ENCODE measurements at regions not wholly inside any gene's neighbourhood (a gene's known extent, or its start where the extent isn't known, plus 50 kb on each side); places are given as distances from the start of the nearest gene placed in this dataset.

GRCh38 chr4:41429280-41429669 lies 108.7 kb upstream of the LIMCH1 start:
- no peak for DNase-seq

GRCh38 chr4:41430792-41431191 lies 107.2 kb upstream of the LIMCH1 start:
- no peak for DNase-seq

GRCh38 chr4:41431276-41431675 lies 106.7 kb upstream of the LIMCH1 start:
- DNase-seq, result no peak

- DNase-seq, result no peak
Measured at GRCh38 chr4:41432219-41432618, 105.7 kb upstream of the LIMCH1 start.

DNA sequence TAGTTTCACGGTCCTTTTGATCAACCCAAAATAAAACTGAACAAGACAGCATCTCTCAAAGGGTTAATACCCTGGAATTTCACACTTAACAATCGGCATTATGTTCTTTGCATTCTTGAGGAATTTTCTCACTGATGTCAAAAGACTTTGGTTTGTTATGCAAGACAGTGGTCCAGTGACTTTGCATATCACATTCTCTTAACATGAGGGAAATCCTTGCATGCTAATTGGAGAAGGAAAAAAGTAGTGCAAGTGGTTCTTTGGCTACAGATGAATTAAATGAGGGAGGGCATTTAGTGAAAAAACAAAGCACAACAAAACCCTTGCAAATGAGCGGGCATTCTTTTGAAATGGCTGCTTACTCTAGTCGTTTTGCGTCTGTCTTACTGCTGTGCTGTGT lies 105.1 kb upstream of the LIMCH1 start:
- peak; percentile 39 to 57 for DNase-seq

GRCh38 chr4:41433361-41433760 lies 104.6 kb upstream of the LIMCH1 start:
- no peak for DNase-seq

GRCh38 chr4:41435510-41435909 lies 102.4 kb upstream of the LIMCH1 start:
- DNase-seq, result no peak

- DNase-seq, result no peak
Measured at GRCh38 chr4:41436419-41436818, 101.5 kb upstream of the LIMCH1 start.

DNA sequence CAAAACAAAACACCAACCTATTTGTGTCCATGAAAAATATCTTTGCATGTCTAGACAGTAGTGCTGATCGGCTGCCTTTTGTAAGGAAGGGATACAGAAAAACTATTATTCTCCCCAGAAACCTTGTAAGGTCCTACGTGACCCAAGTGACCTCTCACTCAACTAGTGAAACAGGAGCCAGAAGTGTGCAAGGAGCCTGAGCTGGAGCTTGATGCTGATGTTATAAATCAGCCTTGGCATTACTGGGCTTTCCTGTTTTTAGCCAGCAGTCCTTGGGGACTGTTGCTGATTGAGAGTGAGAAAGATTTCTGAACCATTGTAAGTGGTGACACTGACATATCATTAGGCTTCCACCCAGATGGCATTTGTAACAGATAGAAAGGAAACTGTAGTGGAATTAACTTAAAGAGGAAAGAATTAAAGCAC lies 100.8 kb upstream of the LIMCH1 start:
- no peak for DNase-seq

GRCh38 chr4:41438931-41439297 lies 99.0 kb upstream of the LIMCH1 start:
- no peak for DNase-seq

DNA sequence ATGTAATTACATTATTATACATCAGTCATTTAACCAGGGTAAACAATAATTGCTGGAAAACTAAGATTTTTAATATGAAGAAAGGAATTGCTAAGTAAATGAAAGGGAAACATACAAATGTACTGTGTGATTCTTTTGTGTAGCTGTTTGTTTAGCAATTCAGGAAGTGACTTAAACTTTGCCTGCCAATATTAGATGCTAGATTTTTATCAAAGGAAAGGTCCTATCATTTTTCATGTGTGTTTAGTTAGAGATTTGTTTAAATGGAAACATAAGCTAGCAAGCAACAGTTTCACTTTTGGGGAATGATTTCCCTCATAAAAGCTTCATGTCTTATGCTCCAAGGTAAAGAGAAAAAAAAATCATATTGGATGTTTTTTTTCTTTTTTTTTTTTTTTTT lies 95.1 kb upstream of the LIMCH1 start:
- DNase-seq, result no peak

GRCh38 chr4:41443340-41444079 lies 94.4 kb upstream of the LIMCH1 start:
- DNase-seq, result no peak

- DNase-seq, result no peak
Measured at GRCh38 chr4:41446391-41446790, 91.6 kb upstream of the LIMCH1 start.

DNA sequence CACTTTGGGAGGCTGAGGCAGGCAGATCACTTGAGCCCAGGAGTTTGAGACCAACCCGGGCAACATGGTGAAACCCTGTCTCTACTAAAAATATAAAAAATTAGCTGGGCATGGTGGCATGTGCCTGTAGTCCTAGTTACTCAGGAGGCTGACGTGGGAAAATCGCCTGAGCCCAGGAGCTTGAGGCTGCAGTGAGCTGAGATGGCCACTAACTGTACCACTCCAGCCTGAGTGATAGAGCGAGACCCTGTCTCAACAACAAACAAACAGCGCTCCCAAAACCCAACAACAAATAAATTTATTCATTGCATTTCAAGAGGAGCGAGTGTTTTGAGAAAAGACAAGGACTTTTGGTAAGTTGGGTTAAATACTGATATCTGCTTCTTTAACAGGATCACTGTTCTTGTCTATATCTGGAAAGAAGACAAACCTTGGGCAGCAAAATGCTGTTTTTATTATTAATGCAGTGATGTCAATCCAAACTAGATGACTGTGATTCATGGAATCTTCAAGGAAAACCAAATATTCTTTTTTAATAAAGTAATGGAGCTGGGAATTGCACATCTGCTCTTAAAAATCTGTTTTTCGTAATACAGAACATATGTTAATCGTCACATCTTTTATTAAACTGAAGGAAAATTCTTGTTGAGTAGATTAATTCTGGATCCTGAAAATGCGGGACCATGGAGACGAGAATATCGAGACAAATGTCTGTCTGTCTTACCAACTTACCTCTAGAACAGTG lies 90.8 kb upstream of the LIMCH1 start:
- DNase-seq, result no peak

- no peak for DNase-seq
Measured at GRCh38 chr4:41448934-41449333, 89.0 kb upstream of the LIMCH1 start.

GRCh38 chr4:41451961-41452360 lies 86.0 kb upstream of the LIMCH1 start:
- no peak for DNase-seq

- DNase-seq, result peak in 1 of 2 donors; percentile 6
Measured at GRCh38 chr4:41452484-41453225, 85.3 kb upstream of the LIMCH1 start.

GRCh38 chr4:41454423-41454822 lies 83.5 kb upstream of the LIMCH1 start:
- no peak for DNase-seq

GRCh38 chr4:41455206-41455605 lies 82.8 kb upstream of the LIMCH1 start:
- DNase-seq, result no peak

- DNase-seq, result no peak
Measured at GRCh38 chr4:41456559-41457101, 81.3 kb upstream of the LIMCH1 start.

DNA sequence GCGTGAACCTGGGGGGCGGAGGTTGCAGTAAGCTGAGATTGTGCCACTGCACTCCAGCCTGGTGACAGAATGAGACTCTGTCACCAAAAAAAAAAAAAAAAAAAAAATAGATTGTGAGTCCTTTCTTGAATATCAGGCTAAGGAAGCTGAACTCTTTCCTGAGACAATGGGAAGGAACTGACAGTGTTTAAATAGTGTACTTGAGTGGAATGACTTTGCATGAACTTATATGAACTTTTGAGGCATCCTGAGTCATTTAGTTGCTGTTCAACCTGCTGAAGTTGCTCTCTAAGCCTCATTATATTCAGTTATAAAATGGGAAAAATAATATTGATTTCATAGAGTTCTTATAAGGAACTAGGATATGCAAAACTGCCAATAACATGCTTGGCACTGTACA lies 79.3 kb upstream of the LIMCH1 start:
- DNase-seq, result no peak

GRCh38 chr4:41460641-41461040 lies 77.3 kb upstream of the LIMCH1 start:
- no peak for DNase-seq

DNA sequence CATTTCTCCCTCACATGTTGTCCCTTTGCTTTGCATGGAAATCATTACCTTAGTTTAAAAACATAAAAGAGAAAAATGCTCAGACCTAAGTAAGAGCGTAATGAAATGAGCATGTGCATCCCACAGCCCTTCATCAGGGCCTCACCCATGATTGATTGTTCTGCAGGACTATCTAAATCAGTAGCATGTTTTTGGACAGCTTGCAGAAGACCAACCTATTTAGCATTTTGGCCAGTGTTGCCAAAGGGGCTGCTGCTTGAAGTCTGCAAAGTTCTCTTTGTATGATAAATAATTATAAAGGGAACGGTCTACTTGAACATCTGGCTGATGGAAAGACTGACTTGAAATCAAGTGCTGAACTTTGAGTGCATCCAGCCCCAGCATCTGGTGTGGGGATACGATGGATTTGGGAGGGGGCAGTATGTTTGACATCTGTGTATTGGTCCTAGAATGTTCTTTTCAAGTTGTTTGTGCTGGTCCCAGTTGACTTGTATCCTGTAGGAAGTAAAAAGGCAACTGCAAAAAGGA lies 76.1 kb upstream of the LIMCH1 start:
- no peak for DNase-seq
